ENCODE measurements at regions not wholly inside any gene's neighbourhood (a gene's known extent, or its start where the extent isn't known, plus 50 kb on each side); places are given as distances from the start of the nearest gene placed in this dataset.

GRCh38 chrX:39189431-39189830, 388.2 kb downstream of the MID1IP1 start:
- TF ChIP-seq EGR1 (IDR thresholded peaks at IDR 0.05) = no peak
- no peak for TF ChIP-seq REST (IDR thresholded peaks at IDR 0.05; ENCODE audit: low read depth)

All from Ishikawa (cell line).